Adrenal gland (tissue), 9 donors: ENCODE measurements at regions not wholly inside any gene's neighbourhood (a gene's known extent, or its start where the extent isn't known, plus 50 kb on each side); places are given as distances from the start of the nearest gene placed in this dataset.

ENCODE experiments used
- DNase-seq, 7 donors: peaks; one replicate each; pipeline ENCODE4 v3.0.0-alpha.2; 2019 to 2020
- H3K27ac ChIP-seq, 5 donors: fragments of 200-600 bp; sonication (generic) in 4 of 5; 1 replicate in 3 of 5; 2 replicates in 2 of 5; pipeline versions ENCODE4 v1.5.1 to v1.8.0; 2016 to 2020; ENCODE audit warnings: mild to moderate bottlenecking in 1 of 5
- H3K27me3 ChIP-seq: fragments of 200-600 bp; 2 replicates; pipeline ENCODE4 v1.8.0; 2021
- H3K36me3 ChIP-seq, 2 donors: fragments of 200-600 bp; replicated peaks in 1 of 2; 1 replicate in 1 of 2; 2 replicates in 1 of 2; pipeline versions ENCODE4 v1.5.1 to v1.8.0; 2018 to 2022
- H3K4me1 ChIP-seq, 2 donors: fragments of 200-600 bp; replicated peaks in 1 of 2; 1 replicate in 1 of 2; 2 replicates in 1 of 2; pipeline versions ENCODE4 v1.5.1 to v1.8.0; 2018 to 2021
- H3K4me3 ChIP-seq, 4 donors: fragments of 200-600 bp; sonication (generic) in 3 of 4; one replicate each; pipeline ENCODE4 v1.5.1; 2016 to 2018
- H3K9me3 ChIP-seq, 3 donors: fragments of 200-600 bp; sonication (generic) in 1 of 3; replicated peaks in 1 of 3; 1 replicate in 2 of 3; 2 replicates in 1 of 3; pipeline versions ENCODE4 v1.5.1 to v1.8.0; 2016 to 2021
- CTCF ChIP-seq, 6 experiments: fragments of 450-650 bp in 4 of 6; fragments of 200-600 bp in 2 of 6; sonication (generic) in 1 of 6; IDR thresholded peaks; 1 replicate in 5 of 6; 2 replicates in 1 of 6; pipeline versions ENCODE4 v1.5.1 to v1.8.0; 2016 to 2021; ENCODE audit warnings: antibody characterized with exemption in 6 of 6, mild to moderate bottlenecking in 2 of 6, moderate library complexity in 1 of 6
- POLR2A ChIP-seq, 2 donors: fragments of 450-650 bp; IDR thresholded peaks; one replicate each; pipeline ENCODE4 v1.6.1; 2017; ENCODE audit warnings: antibody characterized with exemption in 2 of 2, mild to moderate bottlenecking in 2 of 2, moderate library complexity in 1 of 2
- WGBS, 4 donors: extraction: QIAGEN DNeasy Blood & Tissue Kit in 2 of 4; methylation state at CpG; one replicate each; pipeline versions ENCODE4 v1.1.5 to v1.1.7; 2013 to 2017; 5-methylcytosine and 5-hydroxymethylcytosine counted together
- intact Hi-C, 2 donors: fragments of 100-400 bp; cut with DNase I; formaldehyde crosslinking; loops; one replicate each; pipeline versions ENCODE4 v1.14.1 to v1.15.0; 2022 to 2023
- donor health status: healthy with polysubstance abuse.
- donor health status: Bipolar disorder and iron deficiency.
- donor health status: DM: yes; HTN: yes; CAD: no.
- donor health status: DM: no; HTN: no; CAD: no.
- donor health status: DM: no; HTN: no; CAD: no.

- 81 to 89% (median 85%) methylated on average over 7 of the region's 7 CpGs for WGBS, 4 donors
- DNase-seq = no peak
These were observed 204.1 kb upstream of the BMPER start for GRCh38 chr7:33701189-33701740.

GRCh38 chr7:33701927-33702326 is 203.4 kb upstream of the BMPER start:
- no peak overlapping the region for H3K4me3 ChIP-seq
- no peaks in the 10 kb centered on the region for H3K36me3 ChIP-seq
- peaks cover 0 to 3% (median 0%) of the 10 kb centered on the region in 3 donors for H3K9me3 ChIP-seq
- H3K27ac ChIP-seq = no peak overlapping the region
- no peaks in the 10 kb centered on the region for H3K4me1 ChIP-seq
- no peaks in the 10 kb centered on the region for H3K27me3 ChIP-seq
- WGBS, 4 donors = 85 to 91% (median 86%) methylated on average over 2 of the region's 2 CpGs
- TF ChIP-seq POLR2A (IDR thresholded peaks at IDR 0.05) (no peak), CTCF (IDR thresholded peaks at IDR 0.05) (no peak)
- intact Hi-C loops = no loop called here
- DNase-seq = no peak

More at GRCh38 chr7:33701189-33701740, 204.1 kb upstream of the BMPER start:
- Histone ChIP-seq H3K4me3 (no peak overlapping the region), H3K27ac (no peak overlapping the region), H3K4me1 (no peaks in the 10 kb centered on the region), H3K9me3 (peaks cover 0 to 3% (median 0%) of the 10 kb centered on the region in 3 donors), H3K36me3 (no peaks in the 10 kb centered on the region), H3K27me3 (no peaks in the 10 kb centered on the region)
- no peak for TF ChIP-seq POLR2A (IDR thresholded peaks at IDR 0.05)
- no peak for TF ChIP-seq CTCF (IDR thresholded peaks at IDR 0.05)
- intact Hi-C loops = no loop called here

- H3K4me1 ChIP-seq = no peaks in the 10 kb centered on the region
- H3K27me3 ChIP-seq = no peaks in the 10 kb centered on the region
- H3K27ac ChIP-seq = no peak overlapping the region
- intact Hi-C loops = no loop called here
- DNase-seq = no peak
- peaks cover 0 to 3% (median 0%) of the 10 kb centered on the region in 3 donors for H3K9me3 ChIP-seq
- 87 to 95% (median 92%) methylated on average over 3 of the region's 3 CpGs for WGBS, 4 donors
- TF ChIP-seq CTCF (IDR thresholded peaks at IDR 0.05) = no peak
- no peak for TF ChIP-seq POLR2A (IDR thresholded peaks at IDR 0.05)
- H3K4me3 ChIP-seq = no peak overlapping the region
- no peaks in the 10 kb centered on the region for H3K36me3 ChIP-seq
These were observed 202.8 kb upstream of the BMPER start for GRCh38 chr7:33702514-33703054.

- no peak overlapping the region for H3K4me3 ChIP-seq
- H3K9me3 ChIP-seq = peaks cover 0 to 3% (median 0%) of the 10 kb centered on the region in 3 donors
- no peaks in the 10 kb centered on the region for H3K36me3 ChIP-seq
- 76 to 88% (median 84%) methylated on average over 5 of the region's 5 CpGs for WGBS, 4 donors
- H3K27me3 ChIP-seq = no peaks in the 10 kb centered on the region
- H3K4me1 ChIP-seq = no peaks in the 10 kb centered on the region
- TF ChIP-seq POLR2A (IDR thresholded peaks at IDR 0.05) = no peak
- no peak for TF ChIP-seq CTCF (IDR thresholded peaks at IDR 0.05)
- intact Hi-C loops = no loop called here
- DNase-seq = no peak
- H3K27ac ChIP-seq = no peak overlapping the region
These were observed 200.0 kb upstream of the BMPER start for GRCh38 chr7:33705333-33705833.
